Hematopoietic multipotent progenitor cell (in vitro differentiated cells): ENCODE measurements at regions not wholly inside any gene's neighbourhood (a gene's known extent, or its start where the extent isn't known, plus 50 kb on each side); places are given as distances from the start of the nearest gene placed in this dataset.
A peak's percentile ranks its signal among the peaks of the same experiment; 100 is the strongest.

ENCODE experiments used
- DNase-seq, 3 donors: peaks; one replicate each; pipeline ENCODE4 v3.0.0-alpha.2; 2011 to 2015; ENCODE audit warnings: low read depth in 2 of 3, low spot score in 2 of 3

DNA sequence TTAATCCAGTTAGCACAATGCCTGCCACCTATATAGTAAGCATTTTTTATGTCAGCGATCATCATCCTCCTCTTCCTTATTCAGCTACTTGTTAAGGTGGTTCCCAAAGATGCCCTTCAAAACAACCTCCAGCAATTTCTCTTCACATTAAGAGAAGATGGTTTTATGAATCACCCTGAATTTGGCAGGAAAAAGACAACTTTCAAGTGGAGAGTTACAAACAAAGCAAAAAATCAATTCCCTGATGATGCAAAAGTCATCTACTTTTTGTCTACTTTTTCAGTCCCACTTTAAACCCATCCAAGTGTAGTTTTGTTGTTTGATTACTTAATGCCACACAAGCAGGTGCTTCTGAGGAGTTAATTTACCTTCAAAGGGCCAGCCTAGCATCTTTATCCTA, 139.1 kb upstream of the SERP2 start:
- DNase-seq = no peak

DNA sequence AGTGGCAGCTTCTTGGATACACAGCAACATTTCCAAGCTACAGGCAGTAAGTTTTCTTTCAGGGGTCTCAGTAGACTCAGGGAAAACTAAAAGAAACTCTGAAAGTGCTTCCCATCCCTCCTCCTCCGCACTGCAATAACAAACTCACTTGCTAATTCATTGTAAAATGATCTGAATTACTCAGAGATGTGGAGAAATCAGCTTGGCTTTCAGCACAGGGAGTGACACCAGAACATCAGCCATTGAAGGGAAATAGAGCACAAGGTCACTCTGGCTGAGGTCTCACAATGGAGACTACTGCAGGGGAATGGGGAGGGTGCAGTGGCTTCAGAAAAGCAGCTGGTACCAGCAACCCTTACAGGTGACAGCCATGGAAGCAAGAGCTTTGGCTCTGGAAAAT, 137.3 kb upstream of the SERP2 start:
- no peak for DNase-seq

- DNase-seq = no peak
These were observed 136.8 kb upstream of the SERP2 start for GRCh38 chr13:44236801-44237207.

GRCh38 chr13:44237276-44237767, 136.3 kb upstream of the SERP2 start:
- peak in 2 of 3 donors; percentile 93 to 94 for DNase-seq

DNA sequence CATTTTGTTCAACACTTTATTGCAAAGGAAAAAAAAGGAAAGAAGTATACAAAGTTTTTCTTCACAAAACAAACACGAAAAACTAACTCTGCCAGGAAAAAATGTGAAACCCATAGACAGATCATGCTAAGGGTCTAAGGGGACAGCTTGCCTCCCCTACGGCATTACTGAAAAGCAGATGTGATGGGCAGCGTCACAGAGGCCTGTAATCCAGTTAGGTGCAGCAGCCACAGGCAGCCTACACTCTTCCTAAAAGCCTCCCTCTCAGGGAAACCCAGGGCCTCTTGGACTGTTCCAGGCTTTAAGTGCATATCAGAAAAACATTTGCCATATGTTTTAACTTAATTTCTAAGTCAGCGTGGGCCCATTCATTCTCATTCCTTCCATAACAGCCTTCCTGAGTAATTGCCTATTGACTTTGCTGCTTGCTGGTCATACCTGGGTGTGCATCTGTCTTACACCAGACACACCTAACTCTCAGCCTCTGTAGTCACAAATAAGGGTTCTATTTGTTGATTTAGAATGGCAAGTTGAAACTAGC, 135.7 kb upstream of the SERP2 start:
- DNase-seq = no peak

DNA sequence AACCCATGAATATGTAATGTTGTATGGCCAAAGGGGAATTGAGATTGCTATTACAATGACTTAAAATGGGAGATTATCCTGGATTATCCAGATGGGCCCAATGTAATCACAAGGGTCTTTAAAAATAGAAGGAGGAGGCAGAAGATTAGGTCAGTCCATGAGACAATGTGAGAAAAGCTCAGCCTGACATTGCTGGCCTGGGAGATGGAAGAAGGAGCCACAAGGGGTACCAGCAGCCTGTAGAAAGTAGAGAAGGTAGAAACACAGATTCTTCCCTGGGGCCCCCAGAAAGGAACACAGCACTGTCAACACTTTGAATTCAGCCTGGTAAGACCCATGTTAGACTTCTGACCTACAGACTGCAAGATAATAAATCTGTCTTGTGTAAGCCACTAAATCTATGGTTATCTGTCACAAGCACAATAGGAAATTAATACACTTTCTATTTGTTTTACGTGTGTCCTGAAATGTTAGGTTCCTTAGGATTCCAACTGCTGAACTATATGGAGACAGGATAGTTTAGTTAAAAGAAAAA, 132.9 kb upstream of the SERP2 start:
- no peak for DNase-seq

GRCh38 chr13:44241638-44242037, 132.0 kb upstream of the SERP2 start:
- no peak for DNase-seq

GRCh38 chr13:44242766-44243165, 130.9 kb upstream of the SERP2 start:
- no peak for DNase-seq

- DNase-seq = peak in 2 of 3 donors; percentile 94 to 97
These were observed 130.3 kb upstream of the SERP2 start for GRCh38 chr13:44243198-44243857.

DNA sequence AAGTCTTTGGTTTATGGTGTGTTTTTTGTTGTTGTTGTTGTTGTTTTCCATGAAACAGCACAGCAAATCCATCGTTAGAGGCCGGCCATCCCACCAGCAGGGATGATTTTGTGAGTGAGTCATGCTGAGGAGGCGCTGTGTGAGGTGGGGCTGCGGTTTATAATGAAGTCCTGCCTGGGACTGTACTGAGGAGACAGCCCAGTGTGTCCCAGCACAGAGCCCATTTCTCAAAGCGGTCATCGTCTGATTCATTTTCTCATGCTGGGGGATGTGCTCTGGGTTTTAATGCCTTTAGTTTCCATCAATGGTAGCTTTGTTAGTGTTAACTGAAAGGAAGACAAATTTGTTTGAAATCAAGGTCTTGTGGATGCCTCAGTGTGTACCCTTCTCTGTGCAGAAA, 129.3 kb upstream of the SERP2 start:
- DNase-seq = no peak

DNA sequence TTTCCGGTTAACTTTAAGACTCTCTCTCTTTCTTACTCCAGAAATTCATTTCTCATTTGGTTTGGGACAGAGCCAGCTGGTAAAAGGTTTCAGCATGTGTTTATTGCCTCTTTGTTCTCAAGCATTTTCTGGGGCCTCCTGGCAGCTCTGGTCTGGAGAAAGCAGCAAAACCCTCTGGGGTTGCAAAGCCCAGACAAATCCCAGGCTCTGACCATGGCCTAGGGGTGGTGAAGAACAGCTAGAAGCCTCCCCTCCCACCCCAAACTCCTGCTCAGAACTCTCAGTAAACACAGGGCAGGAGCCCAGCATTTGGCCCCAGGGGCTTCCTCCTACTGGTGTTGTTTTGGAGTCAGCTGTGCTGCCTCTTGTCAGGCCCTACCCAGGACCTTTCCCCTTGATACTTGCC, 124.2 kb upstream of the SERP2 start:
- peak in 1 of 3 donors; percentile 37 for DNase-seq

- DNase-seq = no peak
These were observed 120.7 kb upstream of the SERP2 start for GRCh38 chr13:44252938-44253337.

- DNase-seq = no peak
These were observed 117.8 kb upstream of the SERP2 start for GRCh38 chr13:44255771-44256364.

DNA sequence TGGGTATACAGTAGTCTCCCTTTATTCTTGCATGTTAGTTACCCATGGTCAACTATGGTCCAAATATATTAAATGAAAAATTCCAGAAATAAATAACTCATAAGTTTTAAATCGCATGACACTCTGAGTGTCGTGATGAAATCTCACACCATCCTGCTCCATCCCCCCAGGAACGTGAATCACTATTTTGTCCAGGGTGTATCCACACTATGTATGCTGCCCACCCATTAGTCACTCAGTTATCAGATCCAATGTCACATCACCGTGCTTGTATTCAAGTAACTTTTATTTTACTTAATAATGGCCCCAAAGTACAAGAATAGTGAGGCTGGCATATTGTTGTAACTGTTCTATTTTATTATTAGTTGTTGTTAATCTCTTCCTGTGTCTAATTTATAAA, 115.8 kb upstream of the SERP2 start:
- no peak for DNase-seq

GRCh38 chr13:44259045-44260027, 114.3 kb upstream of the SERP2 start:
- peak in 2 of 3 donors; percentile 97 to 100 for DNase-seq

GRCh38 chr13:44260336-44260735, 113.3 kb upstream of the SERP2 start:
- DNase-seq = no peak

DNA sequence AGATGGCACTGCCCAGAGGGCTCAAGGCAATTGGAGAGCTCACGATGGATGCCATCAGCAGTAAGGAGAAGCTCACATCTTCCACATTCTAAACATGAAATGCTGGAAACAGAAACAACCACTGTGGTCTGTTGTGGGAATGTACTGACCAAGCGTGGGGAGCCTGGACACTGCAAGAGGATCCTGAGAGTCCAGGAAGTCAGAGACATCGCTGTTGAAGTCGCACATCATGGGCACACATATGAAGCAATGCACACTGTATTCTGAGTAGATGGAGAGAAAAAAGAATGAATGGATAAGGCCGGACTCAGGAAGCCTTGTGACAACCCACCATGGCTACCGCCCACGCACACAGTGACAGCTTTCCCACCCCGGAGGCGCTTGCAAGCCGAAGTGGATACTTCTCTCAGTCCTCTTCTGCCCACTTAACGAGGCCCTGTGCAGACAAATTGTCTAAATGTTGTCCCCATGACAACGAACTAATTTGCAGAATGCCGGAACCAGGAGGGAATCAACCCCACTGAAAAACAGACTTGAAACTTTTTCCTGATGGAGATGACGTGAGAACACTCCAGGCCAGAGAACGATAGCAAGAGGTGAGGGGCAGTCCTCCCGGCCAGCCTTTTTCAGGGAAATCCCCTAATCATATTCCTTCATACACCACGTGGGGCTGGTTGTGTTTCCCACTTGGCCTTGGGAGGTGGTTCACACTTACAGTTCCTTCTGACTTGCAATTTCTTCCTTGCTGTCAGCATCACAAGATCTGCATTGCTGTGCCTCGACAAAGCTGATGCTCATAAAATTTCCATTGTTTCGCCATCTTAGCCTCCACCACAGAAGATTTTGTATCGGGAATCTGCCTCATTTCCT, 109.6 kb upstream of the SERP2 start:
- DNase-seq = no peak

GRCh38 chr13:44266305-44266704, 107.3 kb upstream of the SERP2 start:
- no peak for DNase-seq

DNA sequence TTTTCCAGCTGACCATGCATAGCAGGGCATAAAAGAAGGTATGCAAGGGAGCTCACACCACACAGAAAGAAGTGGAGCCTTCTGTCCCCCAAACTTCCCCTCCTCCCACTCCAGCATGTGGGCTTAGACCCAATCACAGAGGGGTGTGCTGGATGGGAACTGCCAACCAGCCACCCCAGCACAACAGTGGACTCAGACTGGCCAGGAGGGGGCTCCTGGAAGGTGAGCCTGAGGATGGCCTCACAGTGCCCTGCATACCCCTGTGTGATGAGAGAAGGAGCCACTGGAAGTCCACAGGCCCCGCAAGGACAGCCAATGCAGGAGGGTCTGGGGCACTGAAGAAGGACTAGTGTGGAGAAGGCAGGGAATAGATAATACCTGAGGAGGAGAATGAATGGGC, 106.9 kb upstream of the SERP2 start:
- no peak for DNase-seq

DNA sequence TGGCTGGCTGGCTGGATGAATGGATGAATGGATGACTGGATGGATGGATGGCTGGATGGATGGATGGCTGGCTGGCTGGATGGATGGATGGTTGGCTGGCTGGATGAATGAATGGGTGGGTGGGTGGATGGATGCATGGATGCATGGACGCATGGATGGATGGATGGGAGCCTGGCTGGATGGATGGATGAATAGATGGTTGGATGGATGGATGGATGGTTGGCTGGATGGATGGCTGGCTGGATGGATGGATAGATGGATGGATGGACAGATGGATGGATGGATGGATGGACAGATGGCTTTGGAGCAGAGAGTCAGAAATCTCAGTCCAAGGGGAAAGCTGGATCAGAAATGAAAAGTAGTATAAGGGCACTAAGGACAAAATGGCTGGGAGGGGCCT, 106.4 kb upstream of the SERP2 start:
- no peak for DNase-seq
